H1 (cell line): ENCODE measurements at regions not wholly inside any gene's neighbourhood (a gene's known extent, or its start where the extent isn't known, plus 50 kb on each side); places are given as distances from the start of the nearest gene placed in this dataset.

Experiments
- CBX8 ChIP-seq: fragments of 300-800, 300-1000 bp; sonication (generic); IDR thresholded peaks from 2 replicates; pipeline ENCODE4 v1.7.1; 2016; ENCODE audit warnings: low read depth, low read length, borderline replicate concordance
- CHD2 ChIP-seq: IDR thresholded peaks from 2 replicates; pipeline ENCODE4 v1.6.1; 2012; ENCODE audit warnings: low read length, improper control_type of control experiment
- CHD7 ChIP-seq: fragments of 300-600 bp; sonication (generic); IDR thresholded peaks from 2 replicates; pipeline ENCODE4 v1.7.1; 2012; ENCODE audit warnings: low read length, moderate library complexity, mild to moderate bottlenecking, inconsistent platforms; ENCODE audit not compliant: insufficient replicate concordance
- CREB1 ChIP-seq: IDR thresholded peaks from 2 replicates; pipeline ENCODE4 v1.6.1; 2012; ENCODE audit warnings: inconsistent platforms
- CTCF ChIP-seq, 3 experiments: IDR thresholded peaks; 1 replicate in 2 of 3; 2 replicates in 1 of 3; pipeline versions ENCODE4 v1.5.1 to v1.6.1; 2011; ENCODE audit warnings: low read length in 3 of 3, mild to moderate bottlenecking in 3 of 3, inconsistent platforms in 2 of 3, low read depth in 1 of 3, moderate library complexity in 1 of 3; ENCODE audit not compliant: insufficient read depth in 1 of 3; ENCODE audit errors: control extremely low read depth in 1 of 3
- GTF2F1 ChIP-seq: IDR thresholded peaks from 2 replicates; pipeline ENCODE4 v1.6.1; 2012; ENCODE audit warnings: low read depth, low read length, improper control_type of control experiment, borderline replicate concordance
- MAFK ChIP-seq: IDR thresholded peaks from 2 replicates; pipeline ENCODE4 v1.6.1; 2012; ENCODE audit warnings: low read depth, mild to moderate bottlenecking, improper control_type of control experiment, low read length
- SIRT6 ChIP-seq: IDR thresholded peaks from one replicate; pipeline ENCODE4 v1.7.1; 2012; ENCODE audit warnings: low read length, inconsistent platforms
- SRF ChIP-seq: IDR thresholded peaks from 2 replicates; pipeline ENCODE4 v1.6.1; 2011; ENCODE audit warnings: mild to moderate bottlenecking, low read depth, low read length, moderate library complexity
- TAF7 ChIP-seq: optimal IDR thresholded peaks from 2 replicates; pipeline ENCODE3; 2011; ENCODE audit warnings: low read depth, mild to moderate bottlenecking, inconsistent platforms, low read length, moderate library complexity, borderline replicate concordance
- TEAD4 ChIP-seq: IDR thresholded peaks from 2 replicates; pipeline ENCODE4 v1.6.1; 2012; ENCODE audit warnings: low read depth, low read length, inconsistent platforms, mixed read lengths

DNA sequence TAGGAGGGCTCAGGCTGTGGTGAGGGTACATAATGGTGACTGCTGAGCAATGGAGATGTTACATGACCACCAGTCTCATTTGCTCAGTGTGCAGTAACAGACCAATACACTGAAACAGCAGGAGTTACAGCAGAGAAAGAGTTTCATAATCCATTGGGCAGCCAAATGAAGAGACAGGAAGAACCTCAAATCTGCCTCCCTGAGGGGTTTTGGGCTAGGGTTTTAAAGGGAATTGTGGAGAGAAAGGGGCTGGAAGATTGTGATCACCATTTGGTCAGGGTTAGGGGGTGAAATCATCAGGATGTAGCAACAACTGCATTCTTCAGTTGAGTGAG is 838.3 kb downstream of the GRID1 start (continued):
- TF ChIP-seq CHD7: no peak
- TF ChIP-seq CHD2: no peak
- TF ChIP-seq CREB1: no peak
- no peak for TF ChIP-seq TAF7
- no peak for TF ChIP-seq SIRT6
- no peak for TF ChIP-seq CBX8
- no peak for TF ChIP-seq MAFK
- TF ChIP-seq TEAD4: no peak
- TF ChIP-seq GTF2F1: no peak
- no peak for TF ChIP-seq CTCF (IDR thresholded peaks at IDR 0.05; ENCODE audit: control extremely low read depth in 1 of 3, insufficient read depth in 1 of 3, low read depth in 1 of 3, low read length in 3 of 3)
- TF ChIP-seq SRF: no peak
